BE2C (cell line): ENCODE measurements at regions not wholly inside any gene's neighbourhood (a gene's known extent, or its start where the extent isn't known, plus 50 kb on each side); places are given as distances from the start of the nearest gene placed in this dataset.

Source experiments
- DNase-seq: peaks from one replicate; pipeline ENCODE4 v3.0.0-alpha.2; 2020
- H3K27me3 ChIP-seq: fragments of 250-450 bp; sonication (Bioruptor Pico); 2 replicates; pipeline ENCODE4 v1.5.1; 2020; ENCODE audit warnings: mild to moderate bottlenecking
- H3K36me3 ChIP-seq: fragments of 250-450 bp; sonication (Bioruptor Pico); 2 replicates; pipeline ENCODE4 v1.5.1; 2020; ENCODE audit warnings: mild to moderate bottlenecking
- H3K4me1 ChIP-seq: fragments of 250-450 bp; sonication (Bioruptor Pico); 2 replicates; pipeline ENCODE4 v1.5.1; 2020
- H3K4me3 ChIP-seq: 2 replicates; pipeline ENCODE4 v1.5.1; 2011; ENCODE audit warnings: low read depth, low read length
- H3K9me3 ChIP-seq: fragments of 250-450 bp; sonication (Bioruptor Pico); 2 replicates; pipeline ENCODE4 v1.5.1; 2020
- CTCF ChIP-seq: IDR thresholded peaks from 2 replicates; pipeline ENCODE4 v1.5.1; 2012; ENCODE audit warnings: mild to moderate bottlenecking, low read depth, low read length

DNA sequence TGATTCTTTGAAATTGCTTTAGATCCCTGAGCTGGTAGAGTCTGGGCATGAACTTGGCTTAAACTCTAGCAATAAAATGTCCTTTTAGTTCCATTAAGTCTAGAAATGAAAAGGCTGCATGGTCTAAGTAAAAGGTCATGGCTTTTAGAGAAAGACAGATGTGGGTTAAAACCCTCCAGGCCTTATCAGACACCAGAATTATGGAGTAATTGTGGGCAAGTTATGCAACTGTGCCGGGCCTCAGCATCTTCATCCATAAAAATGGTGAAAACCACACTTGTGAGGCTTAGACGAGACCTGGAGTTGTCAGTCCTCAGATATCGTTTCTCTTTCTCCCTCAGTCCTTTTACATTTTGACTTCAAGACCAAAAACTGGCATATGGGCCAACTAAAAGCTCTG is 597.9 kb upstream of the KIRREL3 start:
- H3K36me3 ChIP-seq: no peaks in the 10 kb centered on the region
- H3K27me3 ChIP-seq: no peaks in the 10 kb centered on the region
- no peaks in the 10 kb centered on the region for H3K9me3 ChIP-seq
- no peak overlapping the region for H3K4me3 ChIP-seq
- no peaks in the 10 kb centered on the region for H3K4me1 ChIP-seq
- DNase-seq: no peak
- TF ChIP-seq CTCF: no peak

GRCh38 chr11:127596433-127596832 is 595.9 kb upstream of the KIRREL3 start:
- H3K27me3 ChIP-seq: no peaks in the 10 kb centered on the region
- H3K36me3 ChIP-seq: no peaks in the 10 kb centered on the region
- TF ChIP-seq CTCF: no peak
- H3K4me1 ChIP-seq: no peaks in the 10 kb centered on the region
- DNase-seq: no peak
- no peak overlapping the region for H3K4me3 ChIP-seq
- no peaks in the 10 kb centered on the region for H3K9me3 ChIP-seq

- TF ChIP-seq CTCF: no peak
- H3K36me3 ChIP-seq: no peaks in the 10 kb centered on the region
- H3K27me3 ChIP-seq: no peaks in the 10 kb centered on the region
- no peak for DNase-seq
- H3K9me3 ChIP-seq: no peaks in the 10 kb centered on the region
- no peaks in the 10 kb centered on the region for H3K4me1 ChIP-seq
- no peak overlapping the region for H3K4me3 ChIP-seq
Observed at GRCh38 chr11:127592371-127592770, 591.8 kb upstream of the KIRREL3 start.

GRCh38 chr11:127590314-127590713 is 589.7 kb upstream of the KIRREL3 start:
- no peaks in the 10 kb centered on the region for H3K27me3 ChIP-seq
- no peak for TF ChIP-seq CTCF

DNA sequence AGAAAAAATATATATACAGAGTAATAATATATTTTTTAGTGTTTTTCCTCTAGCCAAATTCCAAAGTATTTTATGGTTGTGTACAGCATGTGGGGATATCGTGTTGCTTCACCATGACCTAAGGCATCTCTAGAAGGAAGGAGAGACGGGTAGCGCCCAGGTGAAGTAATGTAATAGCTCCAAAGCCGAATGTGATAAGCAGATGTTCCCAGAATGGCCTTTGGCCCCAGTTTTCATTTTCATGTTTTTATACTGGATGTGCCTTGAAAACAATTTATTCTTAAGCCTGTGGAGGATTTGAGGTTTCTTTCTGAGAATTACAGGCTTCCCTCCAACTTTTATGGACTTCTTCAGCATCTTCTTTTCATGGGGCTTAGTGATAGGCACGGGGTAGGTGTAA is 587.9 kb upstream of the KIRREL3 start:
- DNase-seq: no peak
- Histone ChIP-seq H3K36me3 (no peaks in the 10 kb centered on the region), H3K4me3 (no peak overlapping the region), H3K4me1 (no peaks in the 10 kb centered on the region), H3K9me3 (no peaks in the 10 kb centered on the region), H3K27me3 (no peaks in the 10 kb centered on the region)
- TF ChIP-seq CTCF: no peak

More at GRCh38 chr11:127590314-127590713, 589.7 kb upstream of the KIRREL3 start:
- H3K4me3 ChIP-seq: no peak overlapping the region
- H3K9me3 ChIP-seq: no peaks in the 10 kb centered on the region
- no peaks in the 10 kb centered on the region for H3K36me3 ChIP-seq
- H3K4me1 ChIP-seq: no peaks in the 10 kb centered on the region
- no peak for DNase-seq

- no peak for TF ChIP-seq CTCF
- H3K4me3 ChIP-seq: no peak overlapping the region
- no peaks in the 10 kb centered on the region for H3K9me3 ChIP-seq
- no peak for DNase-seq
- no peaks in the 10 kb centered on the region for H3K36me3 ChIP-seq
- H3K27me3 ChIP-seq: no peaks in the 10 kb centered on the region
- H3K4me1 ChIP-seq: no peaks in the 10 kb centered on the region
Observed at GRCh38 chr11:127587511-127587910, 586.9 kb upstream of the KIRREL3 start.
